Caco-2 (cell line): ENCODE measurements at regions not wholly inside any gene's neighbourhood (a gene's known extent, or its start where the extent isn't known, plus 50 kb on each side); places are given as distances from the start of the nearest gene placed in this dataset.

Experiments used
- BruUV-seq: library from RNA; stranded (reverse); fragments of 400-500 nt; replicated peaks from 2 replicates; lab custom pipeline; 2021; lab: Mats Ljungman, UMichigan
- CTCF ChIA-PET: fragments of 300-600 bp; sonication (Branson Sonifier 250); formaldehyde crosslinking; loops from one replicate; lab custom pipeline; 2022; ENCODE audit warnings: antibody characterized with exemption; lab: Charles Lee
- POLR2A ChIA-PET: fragments of 300-600 bp; sonication (Branson Sonifier 250); formaldehyde crosslinking; loops from one replicate; lab custom pipeline; 2022; ENCODE audit warnings: antibody characterized with exemption; lab: Charles Lee
- DNase-seq, 2 experiments: peaks; one replicate each; pipeline versions ENCODE4 v3.0.0 to v3.0.0-alpha.2; 2020 to 2022
- H3K27me3 ChIP-seq: replicated peaks from 2 replicates; pipeline ENCODE4 v1.6.0; 2011; ENCODE audit warnings: low read length; ENCODE audit not compliant: control insufficient read depth, insufficient read depth
- H3K36me3 ChIP-seq: 2 replicates; pipeline ENCODE4 v1.5.1; 2011; ENCODE audit warnings: low read length; ENCODE audit not compliant: control insufficient read depth, insufficient read depth
- H3K4me1 ChIP-seq: fragments of 250-450 bp; sonication (Bioruptor Pico); 2 replicates; pipeline ENCODE4 v1.5.1; 2020; ENCODE audit warnings: mild to moderate bottlenecking
- H3K4me3 ChIP-seq: 2 replicates; pipeline ENCODE4 v1.5.1; 2011; ENCODE audit warnings: low read depth, mild to moderate bottlenecking, control low read depth, low read length
- H3K9me3 ChIP-seq: fragments of 250-450 bp; sonication (Bioruptor Pico); 2 replicates; pipeline ENCODE4 v1.5.1; 2020; ENCODE audit warnings: mild to moderate bottlenecking, moderate library complexity
- H3K27ac Mint-ChIP-seq: one replicate; pipeline ENCODE4 v1.8.0; 2022; ENCODE audit warnings: mixed read lengths; ENCODE audit not compliant: unreplicated experiment
- H3K27me3 Mint-ChIP-seq: one replicate; pipeline ENCODE4 v1.8.0; 2022; ENCODE audit warnings: mixed read lengths; ENCODE audit not compliant: insufficient read depth, unreplicated experiment
- H3K36me3 Mint-ChIP-seq: one replicate; pipeline ENCODE4 v1.8.0; 2022; ENCODE audit warnings: mild to moderate bottlenecking, mixed read lengths; ENCODE audit not compliant: insufficient read depth, unreplicated experiment
- H3K4me1 Mint-ChIP-seq: one replicate; pipeline ENCODE4 v1.8.0; 2022; ENCODE audit warnings: low read depth, mixed read lengths; ENCODE audit not compliant: unreplicated experiment
- H3K4me3 Mint-ChIP-seq: one replicate; pipeline ENCODE4 v1.8.0; 2022; ENCODE audit warnings: mild to moderate bottlenecking, moderate library complexity, mixed read lengths; ENCODE audit not compliant: unreplicated experiment
- H3K9me3 Mint-ChIP-seq: one replicate; pipeline ENCODE4 v1.8.0; 2022; ENCODE audit warnings: mixed read lengths; ENCODE audit not compliant: unreplicated experiment
- intact Hi-C: fragments of 100-400 bp; cut with micrococcal nuclease; formaldehyde crosslinking; loops from one replicate; pipeline ENCODE4 v1.10.0; 2022; ENCODE audit not compliant: unreplicated experiment
- TF ChIP-seq, protein P1 (sequence below), 2 experiments: fragments of 200-600 bp in 1 of 2; IDR thresholded peaks; 1 replicate in 1 of 2; 2 replicates in 1 of 2; pipeline versions ENCODE4 v1.5.1 to v1.8.0; 2011 to 2022; ENCODE audit warnings: antibody characterized with exemption in 1 of 2, control low read depth in 1 of 2, inconsistent platforms in 1 of 2, low read depth in 1 of 2, low read length in 1 of 2, mild to moderate bottlenecking in 1 of 2, moderate library complexity in 1 of 2; ENCODE audit not compliant: insufficient read depth in 1 of 2, severe bottlenecking in 1 of 2, unreplicated experiment in 1 of 2

- H3K4me3 ChIP-seq: no peak overlapping the region
- H3K36me3 ChIP-seq: no peaks in the 10 kb centered on the region
- no peak overlapping the region for H3K27ac Mint-ChIP-seq
- no peaks in the 10 kb centered on the region for H3K4me1 ChIP-seq
- H3K27me3 ChIP-seq: no peaks in the 10 kb centered on the region; the same call in 1 of the 2 replicates
- intact Hi-C loops: no loop called here
- no peaks in the 10 kb centered on the region; the same call in 1 of the 2 replicates for H3K9me3 ChIP-seq
- H3K36me3 Mint-ChIP-seq: no peaks in the 10 kb centered on the region
- no TSS peak for BruUV-seq
- ChIA-PET POLR2A (no interaction called here), CTCF (no interaction called here)
- H3K27me3 Mint-ChIP-seq: peaks cover 12% of the 10 kb centered on the region
- H3K4me1 Mint-ChIP-seq: no peaks in the 10 kb centered on the region
- H3K9me3 Mint-ChIP-seq: no peaks in the 10 kb centered on the region
- H3K4me3 Mint-ChIP-seq: no peak overlapping the region
- no peak for DNase-seq
- TF ChIP-seq, protein P1, sequence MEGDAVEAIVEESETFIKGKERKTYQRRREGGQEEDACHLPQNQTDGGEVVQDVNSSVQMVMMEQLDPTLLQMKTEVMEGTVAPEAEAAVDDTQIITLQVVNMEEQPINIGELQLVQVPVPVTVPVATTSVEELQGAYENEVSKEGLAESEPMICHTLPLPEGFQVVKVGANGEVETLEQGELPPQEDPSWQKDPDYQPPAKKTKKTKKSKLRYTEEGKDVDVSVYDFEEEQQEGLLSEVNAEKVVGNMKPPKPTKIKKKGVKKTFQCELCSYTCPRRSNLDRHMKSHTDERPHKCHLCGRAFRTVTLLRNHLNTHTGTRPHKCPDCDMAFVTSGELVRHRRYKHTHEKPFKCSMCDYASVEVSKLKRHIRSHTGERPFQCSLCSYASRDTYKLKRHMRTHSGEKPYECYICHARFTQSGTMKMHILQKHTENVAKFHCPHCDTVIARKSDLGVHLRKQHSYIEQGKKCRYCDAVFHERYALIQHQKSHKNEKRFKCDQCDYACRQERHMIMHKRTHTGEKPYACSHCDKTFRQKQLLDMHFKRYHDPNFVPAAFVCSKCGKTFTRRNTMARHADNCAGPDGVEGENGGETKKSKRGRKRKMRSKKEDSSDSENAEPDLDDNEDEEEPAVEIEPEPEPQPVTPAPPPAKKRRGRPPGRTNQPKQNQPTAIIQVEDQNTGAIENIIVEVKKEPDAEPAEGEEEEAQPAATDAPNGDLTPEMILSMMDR (IDR thresholded peaks at IDR 0.05; ENCODE audit: insufficient read depth in 1 of 2, low read depth in 1 of 2, low read length in 1 of 2, severe bottlenecking in 1 of 2, unreplicated experiment in 1 of 2): no peak
These were observed 208.1 kb upstream of the THSD7B start for GRCh38 chr2:136557203-136557602.

GRCh38 chr2:136550181-136550580 is 215.2 kb upstream of the THSD7B start:
- Histone ChIP-seq H3K36me3 (no peaks in the 10 kb centered on the region), H3K9me3 (no peaks in the 10 kb centered on the region; the same call in 1 of the 2 replicates), H3K4me1 (no peaks in the 10 kb centered on the region), H3K4me3 (no peak overlapping the region), H3K27me3 (no peaks in the 10 kb centered on the region)
- no peak for DNase-seq
- ChIA-PET CTCF (no interaction called here), POLR2A (no interaction called here)
- no peak overlapping the region for H3K27ac Mint-ChIP-seq
- no peaks in the 10 kb centered on the region for H3K36me3 Mint-ChIP-seq
- H3K4me3 Mint-ChIP-seq: no peak overlapping the region
- H3K4me1 Mint-ChIP-seq: no peaks in the 10 kb centered on the region
- BruUV-seq: no TSS peak
- TF ChIP-seq, protein P1 (IDR thresholded peaks at IDR 0.05; ENCODE audit: insufficient read depth in 1 of 2, low read depth in 1 of 2, low read length in 1 of 2, severe bottlenecking in 1 of 2, unreplicated experiment in 1 of 2): no peak
- H3K27me3 Mint-ChIP-seq: peaks cover 2% of the 10 kb centered on the region
- intact Hi-C loops: no loop called here
- H3K9me3 Mint-ChIP-seq: no peaks in the 10 kb centered on the region

GRCh38 chr2:136539355-136539754 is 226.0 kb upstream of the THSD7B start:
- DNase-seq: no peak
- Mint-ChIP-seq H3K4me1 (no peaks in the 10 kb centered on the region), H3K27ac (no peak overlapping the region), H3K27me3 (no peaks in the 10 kb centered on the region), H3K36me3 (no peaks in the 10 kb centered on the region), H3K9me3 (no peaks in the 10 kb centered on the region), H3K4me3 (no peak overlapping the region)
- no peak overlapping the region for H3K4me3 ChIP-seq
- CTCF ChIA-PET: no interaction called here
- TF ChIP-seq, protein P1 (IDR thresholded peaks at IDR 0.05; ENCODE audit: insufficient read depth in 1 of 2, low read depth in 1 of 2, low read length in 1 of 2, severe bottlenecking in 1 of 2, unreplicated experiment in 1 of 2): no peak
- POLR2A ChIA-PET: no interaction called here
- H3K36me3 ChIP-seq: no peaks in the 10 kb centered on the region
- intact Hi-C loops: no loop called here
- no TSS peak for BruUV-seq
- no peaks in the 10 kb centered on the region for H3K27me3 ChIP-seq
- H3K4me1 ChIP-seq: no peaks in the 10 kb centered on the region
- no peaks in the 10 kb centered on the region for H3K9me3 ChIP-seq
